Cardiac muscle cell (in vitro differentiated cells and primary cell): ENCODE measurements at regions not wholly inside any gene's neighbourhood (a gene's known extent, or its start where the extent isn't known, plus 50 kb on each side); places are given as distances from the start of the nearest gene placed in this dataset.
"Not testable (repeated sequence)": the region's sequence is repeated elsewhere in the genome, so short reads cannot be mapped to it uniquely, and the experiment has no call there.

ENCODE experiments used
- DNase-seq, 2 donors: peaks; one replicate each; pipeline versions ENCODE4 v3.0.0 to v3.0.0-alpha.2; 2010 to 2017; ENCODE audit warnings: low read depth in 1 of 2, low spot score in 1 of 2
- H3K27ac ChIP-seq: fragments of 200-600 bp; sonication (generic); 2 replicates; pipeline ENCODE4 v1.5.1; 2016
- H3K27me3 ChIP-seq: fragments of 200-600 bp; sonication (generic); 2 replicates; pipeline ENCODE4 v1.6.0; 2016; ENCODE audit warnings: control low read depth
- H3K36me3 ChIP-seq: fragments of 200-600 bp; sonication (generic); 2 replicates; pipeline ENCODE4 v1.5.1; 2016; ENCODE audit warnings: control low read depth
- H3K4me1 ChIP-seq: fragments of 200-600 bp; sonication (generic); 2 replicates; pipeline ENCODE4 v1.8.1; 2017; ENCODE audit warnings: low read depth, mild to moderate bottlenecking, mixed run types
- H3K4me3 ChIP-seq: fragments of 200-600 bp; sonication (generic); 2 replicates; pipeline ENCODE4 v1.5.1; 2016; ENCODE audit warnings: mild to moderate bottlenecking
- H3K9me3 ChIP-seq: fragments of 200-600 bp; sonication (generic); 2 replicates; pipeline ENCODE4 v1.5.1; 2017; ENCODE audit warnings: low read depth, mild to moderate bottlenecking, control low read depth
- CTCF ChIP-seq: IDR thresholded peaks from 2 replicates; pipeline ENCODE4 v1.5.1; 2012; ENCODE audit warnings: low read depth, mild to moderate bottlenecking, low read length

- Histone ChIP-seq H3K4me3 (no peak overlapping the region), H3K4me1 (no peaks in the 10 kb centered on the region), H3K27ac (no peak overlapping the region), H3K27me3 (no peaks in the 10 kb centered on the region), H3K9me3 (no peaks in the 10 kb centered on the region), H3K36me3 (no peaks in the 10 kb centered on the region)
- no peak for TF ChIP-seq CTCF
- no peak for DNase-seq
These were observed 1131.8 kb upstream of the TMPRSS15 start for GRCh38 chr21:19535356-19535755.

- DNase-seq = no peak
- Histone ChIP-seq H3K4me1 (no peaks in the 10 kb centered on the region), H3K27me3 (no peaks in the 10 kb centered on the region), H3K27ac (no peak overlapping the region), H3K36me3 (no peaks in the 10 kb centered on the region), H3K4me3 (no peak overlapping the region), H3K9me3 (no peaks in the 10 kb centered on the region)
- no peak for TF ChIP-seq CTCF
These were observed 1133.5 kb upstream of the TMPRSS15 start for GRCh38 chr21:19537116-19537515.

- TF ChIP-seq CTCF = no peak
- Histone ChIP-seq H3K4me3 (no peak overlapping the region), H3K27ac (no peak overlapping the region), H3K4me1 (no peaks in the 10 kb centered on the region), H3K36me3 (no peaks in the 10 kb centered on the region), H3K9me3 (no peaks in the 10 kb centered on the region), H3K27me3 (no peaks in the 10 kb centered on the region)
- no peak for DNase-seq
These were observed 1136.7 kb upstream of the TMPRSS15 start for GRCh38 chr21:19540287-19540686.

- Histone ChIP-seq H3K4me1 (no peaks in the 10 kb centered on the region), H3K4me3 (no peak overlapping the region), H3K27me3 (no peaks in the 10 kb centered on the region), H3K27ac (no peak overlapping the region), H3K9me3 (no peaks in the 10 kb centered on the region), H3K36me3 (no peaks in the 10 kb centered on the region)
- TF ChIP-seq CTCF = no peak
- DNase-seq = no peak
These were observed 1138.0 kb upstream of the TMPRSS15 start for GRCh38 chr21:19541602-19542001.

GRCh38 chr21:19544493-19544892 lies 1140.9 kb upstream of the TMPRSS15 start:
- H3K4me3 ChIP-seq, H3K9me3 ChIP-seq, H3K36me3 ChIP-seq, H3K27me3 ChIP-seq, H3K4me1 ChIP-seq, DNase-seq, H3K27ac ChIP-seq: not testable (repeated sequence)

- no peaks in the 10 kb centered on the region for H3K27me3 ChIP-seq
- no peaks in the 10 kb centered on the region for H3K9me3 ChIP-seq
- no peaks in the 10 kb centered on the region for H3K4me1 ChIP-seq
- H3K4me3 ChIP-seq = no peak overlapping the region
- no peak for TF ChIP-seq CTCF
- no peaks in the 10 kb centered on the region for H3K36me3 ChIP-seq
- DNase-seq = no peak
- no peak overlapping the region for H3K27ac ChIP-seq
These were observed 1144.6 kb upstream of the TMPRSS15 start for GRCh38 chr21:19547951-19548840.
